Mucosa of descending colon (tissue), 3 donors: ENCODE measurements at regions not wholly inside any gene's neighbourhood (a gene's known extent, or its start where the extent isn't known, plus 50 kb on each side); places are given as distances from the start of the nearest gene placed in this dataset.

Experiments
- ATAC-seq: fragments of 200-7000 bp; cut with Tn5 transposase; one replicate; pipeline ENCODE4 v1.9.1; 2020; ENCODE audit warnings: mild to moderate bottlenecking, moderate library complexity
- DNase-seq, 3 donors: peaks; one replicate each; pipeline ENCODE4 v3.0.0-alpha.2; 2020
- H3K36me3 ChIP-seq: fragments of 200-600 bp; one replicate; pipeline ENCODE4 v1.8.0; 2021; ENCODE audit warnings: low read depth, mild to moderate bottlenecking
- H3K4me1 ChIP-seq: fragments of 200-600 bp; one replicate; pipeline ENCODE4 v1.8.0; 2021; ENCODE audit warnings: low read depth, mild to moderate bottlenecking
- H3K4me3 ChIP-seq: fragments of 200-600 bp; one replicate; pipeline ENCODE4 v1.8.0; 2021; ENCODE audit warnings: mild to moderate bottlenecking
- H3K9me3 ChIP-seq: fragments of 200-600 bp; one replicate; pipeline ENCODE4 v1.8.0; 2021; ENCODE audit warnings: mild to moderate bottlenecking
- intact Hi-C, 2 donors: fragments of 100-400 bp; cut with DNase I in 1 of 2; cut with micrococcal nuclease in 1 of 2; formaldehyde crosslinking; loops; one replicate each; pipeline versions ENCODE4 v1.11.0 to v1.11.1; 2022; cut with DNase I, micrococcal nuclease
- TF ChIP-seq, protein P1 (sequence below): fragments of 200-600 bp; IDR thresholded peaks from one replicate; pipeline ENCODE4 v1.8.0; 2022; ENCODE audit warnings: antibody characterized with exemption, mild to moderate bottlenecking
- donor health status: DM: no; HTN: no; CAD: no; lungs with moderate emphysema.
- donor health status: DM: no; HTN: no; CAD: no.
- donor health status: DM: no; HTN: yes; CAD: no.

DNA sequence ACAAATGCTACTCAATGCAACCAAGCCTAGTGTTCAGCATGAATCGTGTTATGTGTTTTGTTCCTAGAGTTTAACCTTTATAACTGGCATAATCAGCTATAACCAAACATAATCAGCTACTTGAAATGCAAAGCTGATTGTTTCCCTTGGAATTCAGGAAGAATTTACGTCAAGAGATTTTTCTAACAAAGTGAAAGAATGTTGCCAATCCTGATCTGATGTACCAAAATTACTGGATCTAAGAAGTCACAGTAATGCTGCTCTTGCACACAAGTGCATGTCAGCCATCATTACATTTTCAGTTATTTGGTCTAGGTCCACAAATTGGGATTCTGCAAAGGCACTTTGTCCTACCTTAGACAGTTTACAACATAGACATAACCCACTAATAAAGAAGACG is 662.3 kb upstream of the SEMA6A start:
- H3K4me3 ChIP-seq = no peak overlapping the region
- H3K4me1 ChIP-seq = no peaks in the 10 kb centered on the region
- H3K36me3 ChIP-seq = no peaks in the 10 kb centered on the region
- ATAC-seq (no peak), DNase-seq (no peak)
- TF ChIP-seq, protein P1, sequence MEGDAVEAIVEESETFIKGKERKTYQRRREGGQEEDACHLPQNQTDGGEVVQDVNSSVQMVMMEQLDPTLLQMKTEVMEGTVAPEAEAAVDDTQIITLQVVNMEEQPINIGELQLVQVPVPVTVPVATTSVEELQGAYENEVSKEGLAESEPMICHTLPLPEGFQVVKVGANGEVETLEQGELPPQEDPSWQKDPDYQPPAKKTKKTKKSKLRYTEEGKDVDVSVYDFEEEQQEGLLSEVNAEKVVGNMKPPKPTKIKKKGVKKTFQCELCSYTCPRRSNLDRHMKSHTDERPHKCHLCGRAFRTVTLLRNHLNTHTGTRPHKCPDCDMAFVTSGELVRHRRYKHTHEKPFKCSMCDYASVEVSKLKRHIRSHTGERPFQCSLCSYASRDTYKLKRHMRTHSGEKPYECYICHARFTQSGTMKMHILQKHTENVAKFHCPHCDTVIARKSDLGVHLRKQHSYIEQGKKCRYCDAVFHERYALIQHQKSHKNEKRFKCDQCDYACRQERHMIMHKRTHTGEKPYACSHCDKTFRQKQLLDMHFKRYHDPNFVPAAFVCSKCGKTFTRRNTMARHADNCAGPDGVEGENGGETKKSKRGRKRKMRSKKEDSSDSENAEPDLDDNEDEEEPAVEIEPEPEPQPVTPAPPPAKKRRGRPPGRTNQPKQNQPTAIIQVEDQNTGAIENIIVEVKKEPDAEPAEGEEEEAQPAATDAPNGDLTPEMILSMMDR = no peak
- H3K9me3 ChIP-seq = no peaks in the 10 kb centered on the region
- intact Hi-C loops = no loop called here

DNA sequence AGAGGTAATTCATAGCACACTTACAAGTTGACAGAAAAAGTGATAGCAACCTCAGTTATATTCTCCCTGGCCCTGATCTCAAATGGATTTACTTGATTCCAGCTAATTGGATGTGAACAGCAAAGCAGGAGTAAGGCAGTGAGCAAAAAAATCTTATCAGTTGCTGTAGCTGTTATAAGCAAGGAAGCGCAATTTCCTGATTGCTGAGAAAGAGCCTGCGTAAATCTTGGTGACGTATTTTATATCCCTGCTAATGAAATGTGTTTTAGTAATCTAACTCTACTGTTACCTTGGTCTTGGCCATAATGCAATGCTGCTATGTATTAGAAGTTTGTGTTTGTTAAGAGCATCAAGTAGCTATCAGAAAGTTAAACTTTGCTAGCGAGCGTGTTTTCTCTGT is 661.2 kb upstream of the SEMA6A start:
- no peak for ATAC-seq
- intact Hi-C loops = no loop called here

DNA sequence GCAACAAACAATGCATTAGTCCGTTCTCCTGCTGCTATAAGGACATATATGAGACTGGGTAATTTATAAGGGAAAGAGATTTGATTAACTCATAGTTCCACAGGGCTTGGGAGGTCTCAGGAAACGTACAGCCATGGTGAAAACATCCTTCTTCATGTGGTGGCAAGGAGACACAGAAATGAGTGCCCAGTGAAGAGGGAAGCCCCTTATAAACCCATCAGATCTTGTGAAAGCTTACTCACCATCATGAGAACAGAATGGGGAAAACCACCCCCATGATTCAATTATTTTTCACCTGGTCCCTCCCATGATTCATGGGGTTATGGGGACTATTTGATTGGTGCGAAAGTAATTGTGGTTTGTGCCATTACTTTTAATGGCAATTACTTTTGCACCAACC is 655.8 kb upstream of the SEMA6A start:
- Histone ChIP-seq H3K9me3 (no peaks in the 10 kb centered on the region), H3K4me1 (no peaks in the 10 kb centered on the region), H3K4me3 (no peak overlapping the region), H3K36me3 (no peaks in the 10 kb centered on the region)
- TF ChIP-seq, protein P1 = no peak
- intact Hi-C loops = no loop called here
- DNase-seq (no peak), ATAC-seq (no peak)

More for the DNA sequence above, 661.2 kb upstream of the SEMA6A start:
- Histone ChIP-seq H3K36me3 (no peaks in the 10 kb centered on the region), H3K4me3 (no peak overlapping the region), H3K9me3 (no peaks in the 10 kb centered on the region), H3K4me1 (no peaks in the 10 kb centered on the region)
- TF ChIP-seq, protein P1 = no peak
- DNase-seq = no peak

DNA sequence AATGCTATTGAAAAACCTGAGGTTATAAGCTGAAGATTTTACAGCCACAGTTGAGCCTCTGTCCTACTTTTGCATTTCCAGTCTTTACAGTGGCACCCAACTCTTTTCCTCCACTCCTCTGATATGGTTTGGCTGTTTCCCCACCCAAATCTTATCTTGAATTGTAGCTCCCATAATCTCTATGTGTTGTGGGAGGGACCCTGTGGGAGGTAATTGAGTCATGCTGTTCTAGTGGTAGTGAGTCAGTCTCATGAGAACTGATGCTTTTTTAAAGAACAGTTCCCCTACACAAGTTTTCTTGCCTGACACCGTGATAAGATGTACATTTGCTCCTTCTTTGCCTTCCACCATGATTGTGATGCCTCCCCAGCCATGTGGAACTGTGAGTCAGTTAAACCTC is 646.1 kb upstream of the SEMA6A start:
- H3K4me3 ChIP-seq = no peak overlapping the region
- no peaks in the 10 kb centered on the region for H3K9me3 ChIP-seq
- TF ChIP-seq, protein P1 = no peak
- no peaks in the 10 kb centered on the region for H3K36me3 ChIP-seq
- intact Hi-C loops = no loop called here
- no peak for ATAC-seq
- no peak for DNase-seq
- no peaks in the 10 kb centered on the region for H3K4me1 ChIP-seq

DNA sequence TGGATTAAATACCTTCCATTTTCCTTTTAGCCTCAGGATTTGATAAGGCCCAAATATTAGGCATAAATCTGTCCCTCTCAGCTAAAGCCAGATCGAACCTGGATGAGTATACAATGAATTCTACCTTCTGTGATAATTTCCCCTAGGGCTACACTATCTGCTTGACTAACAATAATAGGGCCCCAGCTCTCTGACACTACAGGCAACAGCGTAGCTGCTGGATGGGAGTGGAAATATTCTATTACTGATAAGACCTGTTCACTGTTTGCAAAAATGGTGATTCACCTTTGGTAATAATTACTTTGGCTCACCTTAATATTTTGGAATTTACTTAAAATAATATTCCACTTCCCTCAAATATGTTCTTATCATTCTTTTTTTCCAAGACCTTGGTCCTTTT is 644.2 kb upstream of the SEMA6A start:
- intact Hi-C loops = no loop called here
- no peak for ATAC-seq
- H3K9me3 ChIP-seq = no peaks in the 10 kb centered on the region
- H3K36me3 ChIP-seq = no peaks in the 10 kb centered on the region
- no peak overlapping the region for H3K4me3 ChIP-seq
- no peak for DNase-seq
- H3K4me1 ChIP-seq = no peaks in the 10 kb centered on the region
- TF ChIP-seq, protein P1 = no peak

DNA sequence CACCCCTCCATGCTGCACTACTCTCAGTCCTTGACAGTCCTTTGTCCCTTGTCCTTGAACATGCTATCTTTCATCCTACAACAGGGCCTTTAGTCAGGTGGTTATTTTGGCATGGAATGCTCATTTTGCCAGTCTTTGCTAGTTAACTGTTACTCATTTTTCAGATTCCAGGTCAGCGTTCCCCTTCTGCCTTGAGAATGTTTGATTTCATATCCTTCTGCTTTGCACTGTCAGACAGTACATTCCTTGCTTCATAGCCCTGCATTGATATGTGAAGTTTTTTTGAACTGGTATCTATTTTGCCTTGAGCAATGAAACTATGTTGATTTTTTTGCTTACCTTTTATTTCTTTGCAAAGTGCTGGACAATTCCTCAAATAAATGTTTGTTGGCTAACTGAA is 638.2 kb upstream of the SEMA6A start:
- no peaks in the 10 kb centered on the region for H3K36me3 ChIP-seq
- TF ChIP-seq, protein P1 = no peak
- ATAC-seq = no peak

More for the DNA sequence above, 638.2 kb upstream of the SEMA6A start:
- H3K9me3 ChIP-seq = no peaks in the 10 kb centered on the region
- H3K4me3 ChIP-seq = no peak overlapping the region
- no peak for DNase-seq
- H3K4me1 ChIP-seq = no peaks in the 10 kb centered on the region
- intact Hi-C loops = no loop called here
